Cerebellar cortex (tissue), 1 donor: ENCODE measurements at regions not wholly inside any gene's neighbourhood (a gene's known extent, or its start where the extent isn't known, plus 50 kb on each side); places are given as distances from the start of the nearest gene placed in this dataset.

Experiments used
- DNase-seq: peaks from one replicate; pipeline ENCODE4 v3.0.0-alpha.2; 2015; ENCODE audit warnings: low spot score

- DNase-seq, result no peak
Measured at GRCh38 chr21:35265170-35265877, 216.2 kb upstream of the RUNX1 start.

GRCh38 chr21:35259457-35259856 is 210.4 kb upstream of the RUNX1 start:
- DNase-seq, result no peak

GRCh38 chr21:35258521-35258920 is 209.4 kb upstream of the RUNX1 start:
- no peak for DNase-seq

GRCh38 chr21:35257413-35257812 is 208.3 kb upstream of the RUNX1 start:
- no peak for DNase-seq

- DNase-seq, result no peak
Measured at GRCh38 chr21:35256468-35256988, 207.4 kb upstream of the RUNX1 start.

- DNase-seq, result no peak
Measured at GRCh38 chr21:35254765-35255138, 205.7 kb upstream of the RUNX1 start.

DNA sequence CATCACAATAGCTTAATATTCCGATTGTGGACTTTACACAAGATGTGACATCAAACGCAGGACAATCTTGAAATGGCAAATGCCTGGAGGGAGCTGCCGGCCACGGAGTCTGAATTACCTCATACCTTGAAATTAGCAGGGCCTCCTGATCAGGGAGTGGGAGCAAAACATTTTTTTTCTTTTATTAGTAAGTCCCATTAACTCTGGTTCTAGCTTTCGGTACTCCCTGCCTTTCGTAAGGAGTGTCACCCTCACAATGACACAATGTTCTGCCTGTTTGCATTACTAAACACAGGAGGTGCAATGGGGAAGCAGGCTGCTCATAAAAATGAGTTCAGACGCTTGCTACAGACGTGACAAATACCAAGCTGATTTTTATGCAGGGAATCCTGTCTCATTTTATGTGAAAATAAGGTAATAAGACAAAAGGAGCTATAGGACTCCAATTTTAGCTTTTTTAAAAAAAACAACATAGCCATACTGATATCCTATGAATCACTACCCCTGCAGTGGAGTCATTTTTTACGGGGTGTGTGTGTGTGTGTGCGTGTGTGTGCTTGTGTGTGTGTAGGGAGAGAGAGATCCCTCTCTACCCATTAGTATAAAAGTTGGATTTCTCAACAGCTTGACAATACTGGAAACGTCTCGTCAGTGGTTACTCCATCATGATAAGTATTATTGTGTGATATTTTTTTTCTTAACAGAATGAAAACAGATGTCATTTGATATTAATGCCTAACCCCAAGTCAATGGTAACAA is 205.1 kb upstream of the RUNX1 start:
- DNase-seq, result no peak

DNA sequence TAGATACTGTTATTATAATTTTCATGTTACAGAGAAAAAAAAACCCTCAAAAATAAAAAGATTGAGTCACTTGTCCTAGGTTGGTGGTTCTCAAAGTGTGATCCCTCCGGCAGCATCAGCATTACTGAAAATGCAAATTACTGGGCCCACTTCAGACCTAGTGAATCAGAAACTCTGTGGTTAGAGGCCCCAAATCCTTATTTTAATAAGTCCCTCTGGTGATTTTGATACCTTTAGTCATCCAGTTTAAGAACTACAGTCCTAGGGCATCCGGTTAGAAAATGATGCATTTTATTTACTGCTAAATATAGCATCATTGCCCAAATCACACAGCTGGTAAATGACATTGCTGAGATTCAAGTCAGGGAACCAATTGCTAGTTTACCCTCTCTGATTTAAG is 203.7 kb upstream of the RUNX1 start:
- no peak for DNase-seq

- no peak for DNase-seq
Measured at GRCh38 chr21:35249636-35250035, 200.5 kb upstream of the RUNX1 start.

DNA sequence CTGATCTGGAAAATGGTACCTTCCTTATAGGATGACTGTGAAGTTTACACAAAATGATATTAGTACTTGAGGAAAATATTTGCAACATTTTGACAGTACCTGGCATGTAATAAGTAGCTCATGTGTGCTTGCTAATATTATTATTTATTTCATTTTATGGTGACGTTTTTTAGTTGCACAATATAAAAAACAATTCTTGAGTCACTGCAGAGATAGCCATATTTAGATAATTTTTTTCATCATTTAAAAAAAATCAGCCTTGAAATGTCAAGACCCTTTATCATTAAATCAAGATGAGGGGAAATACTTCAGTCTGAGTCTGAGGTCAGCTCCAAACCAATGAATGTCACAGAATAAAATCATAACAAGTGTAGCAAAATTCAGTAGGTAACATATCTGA is 196.8 kb upstream of the RUNX1 start:
- no peak for DNase-seq

DNA sequence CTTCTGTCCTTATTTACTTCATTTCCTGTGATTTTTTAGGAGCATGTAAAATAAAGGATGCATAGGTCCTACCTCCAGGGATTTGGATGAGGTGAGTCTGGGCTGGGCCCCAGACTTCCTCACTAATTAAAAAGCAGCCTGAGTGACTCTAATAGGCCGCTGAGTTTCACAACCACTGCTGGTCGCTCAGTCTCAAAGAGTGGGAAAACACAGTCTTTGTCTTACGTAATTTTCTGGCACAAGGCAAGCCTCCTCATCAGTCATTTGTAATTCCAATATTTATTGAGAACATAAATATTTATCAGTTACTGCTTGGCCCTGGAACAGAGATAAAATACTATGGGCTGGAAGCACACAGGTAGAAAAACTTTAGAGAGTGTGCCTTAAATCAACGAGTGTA is 195.4 kb upstream of the RUNX1 start:
- no peak for DNase-seq

- DNase-seq, result no peak
Measured at GRCh38 chr21:35243171-35243570, 194.1 kb upstream of the RUNX1 start.

DNA sequence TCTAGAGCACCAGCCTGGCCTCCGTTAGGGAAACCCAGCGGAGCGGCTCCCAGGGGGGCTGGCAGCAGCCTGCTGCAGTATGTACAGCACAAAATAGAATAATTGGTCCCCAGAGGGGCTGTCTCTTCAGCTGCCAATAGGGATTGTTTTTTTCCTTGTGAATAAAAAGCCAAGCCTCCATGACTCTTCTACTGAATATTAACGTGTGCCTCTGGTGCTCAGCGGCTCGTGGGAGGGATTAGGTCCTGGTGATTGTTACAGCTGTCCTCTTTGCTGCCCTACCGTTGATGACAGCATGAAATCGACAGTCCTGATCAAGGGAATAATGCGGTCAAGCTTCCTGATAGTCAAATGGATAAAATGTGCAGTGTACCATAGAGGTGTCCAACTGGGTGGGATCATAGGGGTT is 190.7 kb upstream of the RUNX1 start:
- DNase-seq, result no peak

DNA sequence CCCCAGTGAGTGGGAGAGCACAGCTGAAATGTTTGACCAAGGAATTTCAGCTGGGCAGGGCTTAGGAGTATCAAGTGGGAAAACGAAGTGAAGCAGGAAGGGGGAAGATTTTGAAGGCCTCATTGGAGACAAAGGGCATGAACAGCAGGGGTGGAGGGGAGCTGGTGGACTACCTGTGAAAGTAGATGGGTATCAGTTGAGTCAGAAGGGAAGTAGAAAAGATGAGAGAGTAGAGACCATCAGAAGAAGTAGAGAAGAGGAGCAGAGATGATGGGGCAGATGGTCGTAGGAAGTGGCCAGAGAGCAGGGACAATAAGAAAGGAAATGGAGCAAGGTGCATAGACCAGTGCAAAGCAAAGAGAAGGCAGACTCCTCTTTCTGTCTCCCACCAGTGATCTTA is 189.0 kb upstream of the RUNX1 start:
- no peak for DNase-seq

- no peak for DNase-seq
Measured at GRCh38 chr21:35237287-35237686, 188.2 kb upstream of the RUNX1 start.

GRCh38 chr21:35236090-35236489 is 187.0 kb upstream of the RUNX1 start:
- DNase-seq, result no peak

DNA sequence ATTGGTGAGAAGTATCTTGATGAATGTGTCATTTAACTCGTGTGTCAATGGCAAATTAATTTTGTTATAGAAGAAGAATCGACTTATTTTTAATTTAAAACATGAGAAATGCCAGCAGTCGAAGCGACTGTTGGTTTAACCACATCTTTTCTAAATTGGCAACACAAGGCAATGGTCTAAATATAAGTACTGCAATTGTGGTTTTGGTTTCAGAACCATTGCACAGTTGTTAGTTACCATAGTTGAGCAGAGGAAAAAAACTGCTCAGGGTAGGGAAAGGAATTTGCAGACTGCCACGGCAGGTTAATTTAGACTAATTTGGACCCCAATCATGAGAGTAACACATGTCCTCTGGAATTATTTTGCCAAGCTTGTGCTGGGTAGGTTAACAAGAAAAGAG is 185.6 kb upstream of the RUNX1 start:
- no peak for DNase-seq

DNA sequence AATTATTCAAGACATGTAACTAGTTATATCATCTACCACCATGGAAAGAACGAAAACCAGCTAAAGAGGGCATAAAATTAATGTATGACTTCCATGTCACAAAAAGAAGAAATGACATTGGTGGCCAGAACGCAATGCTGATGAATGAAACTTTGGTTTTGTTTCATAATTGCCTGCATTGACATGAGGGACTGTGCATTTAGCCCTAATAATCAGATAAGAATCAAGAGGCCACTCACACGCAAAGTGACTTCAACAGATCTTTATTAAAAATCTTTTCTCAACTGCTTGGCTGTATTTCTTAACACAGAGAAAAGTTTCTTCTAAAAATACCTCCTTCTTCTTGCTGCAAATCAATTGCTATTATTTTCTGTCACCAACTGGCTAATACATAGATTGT is 184.7 kb upstream of the RUNX1 start:
- DNase-seq, result no peak

- DNase-seq, result no peak
Measured at GRCh38 chr21:35232545-35233176, 183.6 kb upstream of the RUNX1 start.

DNA sequence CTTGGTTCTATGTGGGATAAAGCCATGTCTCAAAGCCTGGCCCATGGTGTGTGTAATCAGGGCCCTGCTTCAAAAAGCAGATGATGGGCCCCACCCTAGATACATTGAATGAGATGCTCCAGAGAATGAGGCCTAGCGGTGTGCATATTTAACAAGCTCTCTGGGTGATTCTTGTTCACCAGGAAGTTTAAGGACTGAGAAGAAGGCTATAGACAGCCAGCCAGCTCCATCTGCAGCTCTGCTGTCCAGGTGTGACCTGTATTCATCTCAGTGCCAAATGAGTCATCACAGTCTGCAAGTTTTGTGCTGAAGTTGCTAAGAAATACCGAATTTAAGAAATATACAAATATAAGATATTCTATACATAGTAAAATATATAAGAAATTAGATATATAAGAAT is 182.0 kb upstream of the RUNX1 start:
- no peak for DNase-seq

- DNase-seq, result no peak
Measured at GRCh38 chr21:35229290-35229689, 180.2 kb upstream of the RUNX1 start.

GRCh38 chr21:35227786-35228185 is 178.7 kb upstream of the RUNX1 start:
- no peak for DNase-seq
